CD4-positive, alpha-beta memory T cell (primary cell): ENCODE measurements at regions not wholly inside any gene's neighbourhood (a gene's known extent, or its start where the extent isn't known, plus 50 kb on each side); places are given as distances from the start of the nearest gene placed in this dataset.

Experiments
- CTCF ChIA-PET: fragments of 350-600 bp; sonication (Branson Sonifier 250); formaldehyde crosslinking; loops from one replicate; lab custom pipeline; 2021; ENCODE audit warnings: inconsistent platforms; ENCODE audit not compliant: partially characterized antibody; lab: Charles Lee
- POLR2A ChIA-PET: fragments of 350-600 bp; sonication (Branson Sonifier 250); formaldehyde crosslinking; loops from one replicate; lab custom pipeline; 2021; ENCODE audit not compliant: partially characterized antibody; lab: Charles Lee
- DNase-seq, 5 donors: peaks; one replicate each; pipeline versions ENCODE4 v3.0.0 to v3.0.0-alpha.2; 2020 to 2022; ENCODE audit warnings: mixed read lengths in 1 of 5
- H3K27ac ChIP-seq: one replicate; pipeline ENCODE4 v1.7.0; 2013; ENCODE audit warnings: low read depth, low read length
- H3K27me3 ChIP-seq: 2 replicates; pipeline ENCODE4 v1.7.0; 2013; ENCODE audit warnings: mild to moderate bottlenecking, low read length, moderate library complexity; ENCODE audit not compliant: insufficient read depth
- H3K36me3 ChIP-seq: 2 replicates; pipeline ENCODE4 v1.7.0; 2013; ENCODE audit warnings: mild to moderate bottlenecking, low read length, moderate library complexity; ENCODE audit not compliant: insufficient read depth
- H3K4me1 ChIP-seq: 2 replicates; pipeline ENCODE4 v1.7.0; 2013; ENCODE audit warnings: mild to moderate bottlenecking, low read length, moderate library complexity; ENCODE audit not compliant: insufficient read depth
- H3K4me3 ChIP-seq, 2 donors: one replicate each; pipeline ENCODE4 v1.7.0; 2013; ENCODE audit warnings: low read length in 2 of 2, mild to moderate bottlenecking in 1 of 2
- H3K9me3 ChIP-seq, 2 donors: one replicate each; pipeline ENCODE4 v1.7.0; 2013; ENCODE audit warnings: low read length in 2 of 2, control low read depth in 1 of 2; ENCODE audit not compliant: control insufficient read depth in 1 of 2
- H3K27ac Mint-ChIP-seq, 7 donors: one replicate each; pipeline ENCODE4 v1.8.0; 2020 to 2021; ENCODE audit warnings: mixed read lengths in 7 of 7, mild to moderate bottlenecking in 6 of 7, inconsistent platforms in 3 of 7, moderate library complexity in 3 of 7
- H3K27me3 Mint-ChIP-seq, 2 donors: one replicate each; pipeline ENCODE4 v1.8.0; 2020 to 2021; ENCODE audit warnings: mixed read lengths in 2 of 2
- H3K36me3 Mint-ChIP-seq, 2 donors: one replicate each; pipeline ENCODE4 v1.8.0; 2020 to 2021; ENCODE audit warnings: mixed read lengths in 2 of 2, inconsistent platforms in 1 of 2, mild to moderate bottlenecking in 1 of 2
- H3K4me1 Mint-ChIP-seq, 4 donors: one replicate each; pipeline ENCODE4 v1.8.0; 2020 to 2021; ENCODE audit warnings: mixed read lengths in 4 of 4, mild to moderate bottlenecking in 1 of 4
- H3K4me3 Mint-ChIP-seq, 8 donors: one replicate each; pipeline ENCODE4 v1.8.0; 2020 to 2021; ENCODE audit warnings: mixed read lengths in 8 of 8, mild to moderate bottlenecking in 7 of 8, moderate library complexity in 6 of 8, inconsistent platforms in 3 of 8
- H3K9me3 Mint-ChIP-seq, 8 donors: one replicate each; pipeline ENCODE4 v1.8.0; 2020 to 2021; ENCODE audit warnings: mixed read lengths in 8 of 8, mild to moderate bottlenecking in 5 of 8, inconsistent platforms in 3 of 8, moderate library complexity in 1 of 8
- intact Hi-C: fragments of 100-400 bp; cut with micrococcal nuclease; formaldehyde crosslinking; loops from one replicate; pipeline ENCODE4 v1.15.1; 2023

GRCh38 chr3:124535306-124535705, 194.9 kb upstream of the UMPS start:
- CTCF ChIA-PET, result interaction anchor here (1.2 kb wide), 1 partner anchor 25 kb away, joined by 3 read pairs; no protein-coding TSS in a partner anchor
- Mint-ChIP-seq H3K4me1 (no peaks in the 10 kb centered on the region), H3K27ac (no peak overlapping the region), H3K9me3 (no peaks in the 10 kb centered on the region), H3K27me3 (peaks cover 10 to 17% of the 10 kb centered on the region in 2 donors), H3K36me3 (no peaks in the 10 kb centered on the region), H3K4me3 (no peak overlapping the region)
- no peaks in the 10 kb centered on the region for H3K9me3 ChIP-seq
- no peaks in the 10 kb centered on the region for H3K4me1 ChIP-seq
- no peaks in the 10 kb centered on the region for H3K36me3 ChIP-seq
- intact Hi-C loops, result no loop called here
- no peaks in the 10 kb centered on the region for H3K27me3 ChIP-seq
- POLR2A ChIA-PET, result no interaction called here
- DNase-seq, result no peak
- no peak overlapping the region for H3K27ac ChIP-seq
- no peak overlapping the region for H3K4me3 ChIP-seq

GRCh38 chr3:124540550-124541211, 189.6 kb upstream of the UMPS start:
- H3K36me3 Mint-ChIP-seq, result no peaks in the 10 kb centered on the region
- Histone ChIP-seq H3K4me1 (no peaks in the 10 kb centered on the region), H3K4me3 (no peak overlapping the region), H3K9me3 (no peaks in the 10 kb centered on the region), H3K27ac (no peak overlapping the region), H3K36me3 (no peaks in the 10 kb centered on the region), H3K27me3 (peaks cover 4% of the 10 kb centered on the region)
- H3K27ac Mint-ChIP-seq, result no peak overlapping the region
- H3K27me3 Mint-ChIP-seq, result peaks cover 8 to 11% of the 10 kb centered on the region in 2 donors
- no peaks in the 10 kb centered on the region for H3K9me3 Mint-ChIP-seq
- ChIA-PET CTCF (interaction anchor here (0.6 to 2.3 kb wide), 3 partner anchors 10 to 21 kb away, joined by 3 to 9 read pairs (median 3); no protein-coding TSS in a partner anchor), POLR2A (no interaction called here)
- no peaks in the 10 kb centered on the region for H3K4me1 Mint-ChIP-seq
- intact Hi-C loops, result no loop called here
- H3K4me3 Mint-ChIP-seq, result no peak overlapping the region
- DNase-seq, result no peak

GRCh38 chr3:124542214-124542869, 187.9 kb upstream of the UMPS start:
- DNase-seq, result no peak
- H3K27me3 Mint-ChIP-seq, result peaks cover 9 to 14% of the 10 kb centered on the region in 2 donors
- Histone ChIP-seq H3K4me3 (no peak overlapping the region), H3K27ac (no peak overlapping the region), H3K27me3 (peaks cover 4% of the 10 kb centered on the region), H3K4me1 (no peaks in the 10 kb centered on the region), H3K36me3 (no peaks in the 10 kb centered on the region), H3K9me3 (no peaks in the 10 kb centered on the region)
- H3K4me3 Mint-ChIP-seq, result no peak overlapping the region
- ChIA-PET POLR2A (no interaction called here), CTCF (no interaction called here)
- no peaks in the 10 kb centered on the region for H3K9me3 Mint-ChIP-seq
- H3K4me1 Mint-ChIP-seq, result no peaks in the 10 kb centered on the region
- H3K36me3 Mint-ChIP-seq, result no peaks in the 10 kb centered on the region
- no peak overlapping the region for H3K27ac Mint-ChIP-seq
- intact Hi-C loops, result no loop called here

GRCh38 chr3:124545891-124546290, 184.4 kb upstream of the UMPS start:
- peaks cover 7 to 22% of the 10 kb centered on the region in 2 donors for H3K27me3 Mint-ChIP-seq
- intact Hi-C loops, result no loop called here
- CTCF ChIA-PET, result interaction anchor here (8.3 kb wide), 1 partner anchor 14 kb away, joined by 107 read pairs; no protein-coding TSS in a partner anchor
- Histone ChIP-seq H3K27ac (no peak overlapping the region), H3K4me3 (no peak overlapping the region), H3K27me3 (no peaks in the 10 kb centered on the region), H3K36me3 (no peaks in the 10 kb centered on the region), H3K9me3 (no peaks in the 10 kb centered on the region), H3K4me1 (no peaks in the 10 kb centered on the region)
- H3K9me3 Mint-ChIP-seq, result no peaks in the 10 kb centered on the region
- DNase-seq, result no peak
- H3K36me3 Mint-ChIP-seq, result no peaks in the 10 kb centered on the region
- no peak overlapping the region for H3K27ac Mint-ChIP-seq
- POLR2A ChIA-PET, result no interaction called here
- no peaks in the 10 kb centered on the region for H3K4me1 Mint-ChIP-seq
- no peak overlapping the region for H3K4me3 Mint-ChIP-seq

- no peaks in the 10 kb centered on the region for H3K36me3 ChIP-seq
- no peak overlapping the region for H3K27ac ChIP-seq
- H3K4me1 ChIP-seq, result peaks cover 5% of the 10 kb centered on the region
- Mint-ChIP-seq H3K27me3 (peaks cover 20 to 50% of the 10 kb centered on the region in 2 donors), H3K4me3 (no peak overlapping the region), H3K27ac (no peak overlapping the region), H3K36me3 (no peaks in the 10 kb centered on the region), H3K4me1 (peaks cover 0 to 7% (median 3%) of the 10 kb centered on the region in 4 donors), H3K9me3 (no peaks in the 10 kb centered on the region)
- intact Hi-C loops, result loop anchor here (10.0 kb wide), 1 partner anchor 607 kb away; no protein-coding TSS in a partner anchor
- POLR2A ChIA-PET, result no interaction called here
- no peaks in the 10 kb centered on the region for H3K9me3 ChIP-seq
- CTCF ChIA-PET, result interaction anchor here (1.2 to 8.3 kb wide), 3 partner anchors 8 to 21 kb away, joined by 3 to 107 read pairs (median 13); no protein-coding TSS in a partner anchor
- no peak for DNase-seq
- H3K27me3 ChIP-seq, result peaks cover 4% of the 10 kb centered on the region
- H3K4me3 ChIP-seq, result no peak overlapping the region
Measured at GRCh38 chr3:124552224-124552623, 178.0 kb upstream of the UMPS start.

- H3K4me3 ChIP-seq, result no peak overlapping the region
- peaks cover 4% of the 10 kb centered on the region for H3K27me3 ChIP-seq
- H3K4me1 Mint-ChIP-seq, result peaks cover 0 to 7% (median 3%) of the 10 kb centered on the region in 4 donors
- no peaks in the 10 kb centered on the region for H3K9me3 Mint-ChIP-seq
- intact Hi-C loops, result loop anchor here (10.0 kb wide), 1 partner anchor 608 kb away; no protein-coding TSS in a partner anchor
- no peak overlapping the region for H3K27ac Mint-ChIP-seq
- ChIA-PET CTCF (interaction anchor here (8.3 kb wide), 1 partner anchor 7 kb away, joined by 107 read pairs; no protein-coding TSS in a partner anchor), POLR2A (no interaction called here)
- no peaks in the 10 kb centered on the region for H3K36me3 ChIP-seq
- peaks cover 5% of the 10 kb centered on the region for H3K4me1 ChIP-seq
- no peak overlapping the region for H3K4me3 Mint-ChIP-seq
- H3K36me3 Mint-ChIP-seq, result no peaks in the 10 kb centered on the region
- DNase-seq, result no peak
- peaks cover 26 to 58% of the 10 kb centered on the region in 2 donors for H3K27me3 Mint-ChIP-seq
- H3K27ac ChIP-seq, result no peak overlapping the region
- H3K9me3 ChIP-seq, result no peaks in the 10 kb centered on the region
Measured at GRCh38 chr3:124553178-124553577, 177.1 kb upstream of the UMPS start.

GRCh38 chr3:124556636-124557035, 173.6 kb upstream of the UMPS start:
- H3K36me3 Mint-ChIP-seq, result no peaks in the 10 kb centered on the region
- ChIA-PET CTCF (interaction anchor here (1.2 to 8.7 kb wide), 5 partner anchors 7 to 136 kb away, joined by 4 to 107 read pairs (median 13); no protein-coding TSS in a partner anchor), POLR2A (no interaction called here)
- H3K4me1 Mint-ChIP-seq, result peaks cover 0 to 7% (median 3%) of the 10 kb centered on the region in 4 donors
- H3K9me3 Mint-ChIP-seq, result no peaks in the 10 kb centered on the region
- H3K27me3 Mint-ChIP-seq, result peaks cover 27 to 52% of the 10 kb centered on the region in 2 donors
- intact Hi-C loops, result loop anchor here (10.0 kb wide), 1 partner anchor 612 kb away; no protein-coding TSS in a partner anchor
- peaks cover 4% of the 10 kb centered on the region for H3K27me3 ChIP-seq
- peaks cover 5% of the 10 kb centered on the region for H3K4me1 ChIP-seq
- no peak overlapping the region for H3K4me3 ChIP-seq
- no peaks in the 10 kb centered on the region for H3K36me3 ChIP-seq
- no peak overlapping the region for H3K27ac Mint-ChIP-seq
- no peak overlapping the region for H3K4me3 Mint-ChIP-seq
- H3K27ac ChIP-seq, result no peak overlapping the region
- DNase-seq, result no peak
- no peaks in the 10 kb centered on the region for H3K9me3 ChIP-seq
